Type B pancreatic cell (in vitro differentiated cells): ENCODE measurements at regions not wholly inside any gene's neighbourhood (a gene's known extent, or its start where the extent isn't known, plus 50 kb on each side); places are given as distances from the start of the nearest gene placed in this dataset.

ENCODE experiments used
- DNase-seq: peaks from one replicate; pipeline ENCODE4 v3.0.0; 2021; ENCODE audit warnings: mixed read lengths; ENCODE audit not compliant: unreplicated experiment; ENCODE audit errors: extremely low spot score
- H3K27ac Mint-ChIP-seq: 2 replicates; pipeline ENCODE4 v1.8.0; 2021; ENCODE audit warnings: mild to moderate bottlenecking, mixed read lengths
- H3K27me3 Mint-ChIP-seq: 2 replicates; pipeline ENCODE4 v1.8.0; 2021; ENCODE audit warnings: mixed read lengths
- H3K36me3 Mint-ChIP-seq: 2 replicates; pipeline ENCODE4 v1.8.0; 2021; ENCODE audit warnings: mixed read lengths
- H3K4me1 Mint-ChIP-seq: one replicate; pipeline ENCODE4 v1.8.0; 2021; ENCODE audit warnings: mixed read lengths; ENCODE audit not compliant: unreplicated experiment
- H3K4me3 Mint-ChIP-seq: 2 replicates; pipeline ENCODE4 v1.8.0; 2021; ENCODE audit warnings: mild to moderate bottlenecking, mixed read lengths
- H3K9me3 Mint-ChIP-seq: 2 replicates; pipeline ENCODE4 v1.8.0; 2021; ENCODE audit warnings: mixed read lengths
- TF ChIP-seq, protein P1 (sequence below): fragments of 200-600 bp; sonication (generic); conservative IDR thresholded peaks from 2 replicates; pipeline ENCODE4 v1.5.0; 2021; ENCODE audit warnings: antibody characterized with exemption, mild to moderate bottlenecking

DNA sequence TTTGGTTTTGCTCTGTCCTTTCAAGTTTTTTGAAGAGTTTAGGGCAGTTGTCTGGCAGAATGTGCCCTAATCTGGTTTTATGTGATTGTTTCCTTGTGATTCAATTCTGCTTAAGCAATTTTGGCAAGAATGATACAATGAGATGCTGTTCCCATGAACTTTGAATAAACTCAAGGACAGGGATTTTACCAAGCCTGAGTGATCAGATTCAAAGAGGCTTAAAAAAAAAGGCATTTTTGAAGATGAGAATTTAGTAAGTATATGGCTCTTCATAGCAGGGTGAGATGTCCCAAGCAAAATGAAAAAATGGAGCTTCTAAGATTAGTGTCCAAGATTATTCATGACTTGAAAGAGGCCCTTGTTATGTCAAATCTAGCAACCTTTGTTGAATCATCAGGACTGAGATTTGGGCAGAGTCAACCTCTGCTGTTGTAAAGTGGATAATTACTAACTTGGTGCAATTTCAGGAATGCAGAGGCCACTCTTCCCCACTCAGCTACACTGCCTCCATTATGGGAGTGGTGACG lies 180.6 kb upstream of the NUDT4 start:
- peaks cover 7% of the 10 kb centered on the region for H3K9me3 Mint-ChIP-seq
- no peaks in the 10 kb centered on the region for H3K27me3 Mint-ChIP-seq
- TF ChIP-seq, protein P1, sequence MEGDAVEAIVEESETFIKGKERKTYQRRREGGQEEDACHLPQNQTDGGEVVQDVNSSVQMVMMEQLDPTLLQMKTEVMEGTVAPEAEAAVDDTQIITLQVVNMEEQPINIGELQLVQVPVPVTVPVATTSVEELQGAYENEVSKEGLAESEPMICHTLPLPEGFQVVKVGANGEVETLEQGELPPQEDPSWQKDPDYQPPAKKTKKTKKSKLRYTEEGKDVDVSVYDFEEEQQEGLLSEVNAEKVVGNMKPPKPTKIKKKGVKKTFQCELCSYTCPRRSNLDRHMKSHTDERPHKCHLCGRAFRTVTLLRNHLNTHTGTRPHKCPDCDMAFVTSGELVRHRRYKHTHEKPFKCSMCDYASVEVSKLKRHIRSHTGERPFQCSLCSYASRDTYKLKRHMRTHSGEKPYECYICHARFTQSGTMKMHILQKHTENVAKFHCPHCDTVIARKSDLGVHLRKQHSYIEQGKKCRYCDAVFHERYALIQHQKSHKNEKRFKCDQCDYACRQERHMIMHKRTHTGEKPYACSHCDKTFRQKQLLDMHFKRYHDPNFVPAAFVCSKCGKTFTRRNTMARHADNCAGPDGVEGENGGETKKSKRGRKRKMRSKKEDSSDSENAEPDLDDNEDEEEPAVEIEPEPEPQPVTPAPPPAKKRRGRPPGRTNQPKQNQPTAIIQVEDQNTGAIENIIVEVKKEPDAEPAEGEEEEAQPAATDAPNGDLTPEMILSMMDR: no peak
- H3K4me1 Mint-ChIP-seq: peaks cover 34% of the 10 kb centered on the region
- no peak overlapping the region for H3K4me3 Mint-ChIP-seq
- no peak for DNase-seq
- H3K36me3 Mint-ChIP-seq: no peaks in the 10 kb centered on the region
- peak overlapping the region; percentile 30 for H3K27ac Mint-ChIP-seq

DNA sequence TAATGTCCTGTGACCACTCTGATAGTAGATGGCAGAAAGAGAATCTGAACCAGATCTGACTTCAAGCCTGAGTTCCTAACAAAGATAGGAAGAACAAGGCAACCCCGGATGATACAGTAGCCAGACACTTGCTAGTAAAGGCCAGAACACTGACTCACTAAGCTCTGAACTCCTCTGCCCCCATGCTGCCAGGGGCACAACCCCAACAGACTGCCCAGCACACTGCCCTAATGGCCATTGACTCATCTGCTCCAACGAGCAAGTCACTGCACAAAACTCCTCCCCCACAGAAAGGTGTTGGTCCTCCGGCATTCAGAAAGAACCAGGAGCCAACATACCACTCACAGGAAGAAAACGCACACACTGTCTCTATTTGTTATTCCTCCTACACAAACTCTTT lies 179.6 kb upstream of the NUDT4 start:
- Mint-ChIP-seq H3K4me3 (no peak overlapping the region), H3K4me1 (peaks cover 34% of the 10 kb centered on the region), H3K36me3 (no peaks in the 10 kb centered on the region), H3K9me3 (peaks cover 7% of the 10 kb centered on the region), H3K27me3 (no peaks in the 10 kb centered on the region), H3K27ac (peak overlapping the region; percentile 2)
- TF ChIP-seq, protein P1: no peak
- DNase-seq: no peak

GRCh38 chr12:93199831-93200236 lies 177.9 kb upstream of the NUDT4 start:
- peaks cover 34% of the 10 kb centered on the region for H3K4me1 Mint-ChIP-seq
- H3K4me3 Mint-ChIP-seq: no peak overlapping the region
- H3K9me3 Mint-ChIP-seq: no peaks in the 10 kb centered on the region
- TF ChIP-seq, protein P1: no peak
- no peak overlapping the region for H3K27ac Mint-ChIP-seq
- H3K27me3 Mint-ChIP-seq: no peaks in the 10 kb centered on the region
- no peak for DNase-seq
- no peaks in the 10 kb centered on the region for H3K36me3 Mint-ChIP-seq

DNA sequence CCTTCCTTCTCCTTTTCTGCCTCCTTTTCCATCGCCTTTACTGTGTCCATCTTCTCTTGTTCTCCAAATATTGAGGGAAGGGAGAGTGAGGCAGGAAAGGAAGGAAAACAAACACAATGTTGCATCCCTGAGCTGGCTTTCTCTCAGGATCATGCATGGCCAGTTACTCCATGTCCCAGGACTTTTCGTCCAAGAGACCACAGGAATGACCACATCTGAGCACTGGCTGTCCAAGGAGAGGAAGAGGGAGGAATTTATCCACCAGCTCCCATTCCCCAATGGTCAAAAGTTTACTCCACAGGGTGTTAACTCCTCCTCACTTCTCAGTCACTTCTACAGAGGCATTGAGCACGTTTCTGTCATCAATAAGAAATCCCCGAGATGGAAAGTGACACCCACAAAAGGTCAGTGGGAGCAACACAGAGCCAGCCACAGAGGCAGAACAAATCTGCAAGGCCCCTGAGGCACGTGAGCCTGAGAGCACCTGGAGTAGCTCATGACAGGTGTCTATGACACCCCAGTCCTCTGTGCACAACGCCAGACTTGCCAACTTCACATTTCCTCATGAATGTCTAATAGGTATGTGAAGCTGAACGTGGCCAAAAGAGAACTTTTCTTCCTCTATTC lies 177.3 kb upstream of the NUDT4 start:
- Mint-ChIP-seq H3K9me3 (no peaks in the 10 kb centered on the region), H3K27me3 (no peaks in the 10 kb centered on the region), H3K4me1 (peaks cover 34% of the 10 kb centered on the region), H3K27ac (no peak overlapping the region), H3K36me3 (no peaks in the 10 kb centered on the region), H3K4me3 (peak overlapping the region; percentile 6)
- DNase-seq: no peak
- TF ChIP-seq, protein P1: no peak

DNA sequence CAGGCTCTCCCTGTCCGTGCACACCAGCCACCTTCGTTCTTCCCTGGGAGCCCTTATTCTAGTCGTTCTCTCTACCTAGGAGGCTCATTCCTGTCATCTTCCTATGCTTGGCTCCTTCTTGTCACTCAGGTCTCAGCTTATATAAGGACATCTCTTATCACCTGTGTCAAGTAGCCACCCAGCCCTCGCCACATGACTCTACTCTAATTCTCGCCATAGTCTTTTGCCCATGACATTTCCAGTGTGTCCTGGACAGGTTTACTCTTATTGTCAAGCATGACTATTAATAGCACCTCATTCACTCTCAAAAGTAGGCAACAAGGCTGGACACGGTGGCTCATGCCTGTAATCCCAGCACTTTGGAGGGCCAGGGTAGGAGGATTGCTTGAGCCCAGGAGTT lies 175.7 kb upstream of the NUDT4 start:
- TF ChIP-seq, protein P1: no peak
- no peak for DNase-seq
- H3K4me1 Mint-ChIP-seq: peaks cover 22% of the 10 kb centered on the region
- no peaks in the 10 kb centered on the region for H3K36me3 Mint-ChIP-seq
- no peak overlapping the region for H3K27ac Mint-ChIP-seq
- no peak overlapping the region for H3K4me3 Mint-ChIP-seq
- H3K9me3 Mint-ChIP-seq: no peaks in the 10 kb centered on the region
- H3K27me3 Mint-ChIP-seq: no peaks in the 10 kb centered on the region
